HEK293 (cell line): ENCODE measurements at regions not wholly inside any gene's neighbourhood (a gene's known extent, or its start where the extent isn't known, plus 50 kb on each side); places are given as distances from the start of the nearest gene placed in this dataset.

ENCODE experiments used
- CTCF ChIA-PET: fragments of 350-600 bp; formaldehyde crosslinking; extraction: SDS; loops from one replicate; lab custom pipeline; 2021; ENCODE audit warnings: antibody characterized with exemption; lab: Yijun Ruan, JAX
- POLR2A ChIA-PET: fragments of 300-600 bp; formaldehyde crosslinking; extraction: SDS; loops from one replicate; lab custom pipeline; 2020; ENCODE audit warnings: antibody characterized with exemption, inconsistent platforms; lab: Yijun Ruan, JAX
- H3K27ac ChIP-seq: fragments of 200-500 bp; sonication (Bioruptor generic); 2 replicates; pipeline ENCODE4 v1.5.1; 2014; ENCODE audit warnings: low read depth, low read length, control low read depth, inconsistent platforms; ENCODE audit errors: extremely low read depth
- H3K36me3 ChIP-seq, 2 experiments: fragments of 200-500 bp in 1 of 2; sonication (Bioruptor generic) in 1 of 2; 1 replicate in 1 of 2; 2 replicates in 1 of 2; pipeline ENCODE4 v1.5.1; 2014 to 2017; ENCODE audit warnings: inconsistent platforms in 2 of 2, low read length in 2 of 2; ENCODE audit not compliant: control insufficient read depth in 2 of 2, insufficient read depth in 1 of 2
- H3K4me1 ChIP-seq: fragments of 200-500 bp; sonication (Bioruptor generic); 2 replicates; pipeline ENCODE4 v1.5.1; 2014; ENCODE audit warnings: mild to moderate bottlenecking, low read length, inconsistent platforms; ENCODE audit not compliant: control insufficient read depth, insufficient read depth
- H3K4me3 ChIP-seq: 2 replicates; pipeline ENCODE4 v1.5.1; 2011; ENCODE audit warnings: low read depth, mild to moderate bottlenecking, control low read depth, low read length, moderate library complexity
- H3K9me3 ChIP-seq: fragments of 200-500 bp; sonication (Bioruptor generic); 2 replicates; pipeline ENCODE4 v1.5.1; 2014; ENCODE audit warnings: low read depth, low read length, inconsistent platforms; ENCODE audit not compliant: control insufficient read depth, insufficient read depth
- BCL11B ChIP-seq: fragments of 450-650 bp; formaldehyde crosslinking; IDR thresholded peaks from 2 replicates; pipeline ENCODE4 v1.5.1; 2016; ENCODE audit warnings: low read depth, missing biosample characterization, missing genetic modification characterization
- GLIS2 ChIP-seq: fragments of 450-650 bp; formaldehyde crosslinking; IDR thresholded peaks from 2 replicates; pipeline ENCODE4 v1.5.1; 2016; ENCODE audit warnings: missing biosample characterization, missing genetic modification characterization
- HOXC10 ChIP-seq: sonication (generic); formaldehyde crosslinking; IDR thresholded peaks from 2 replicates; pipeline ENCODE4 v1.8.1; 2023; ENCODE audit warnings: mild to moderate bottlenecking, missing genetic modification reagents
- KLF1 ChIP-seq: fragments of 450-650 bp; formaldehyde crosslinking; IDR thresholded peaks from 2 replicates; pipeline ENCODE4 v1.5.1; 2016; ENCODE audit warnings: missing biosample characterization, missing genetic modification characterization
- KLF9 ChIP-seq: fragments of 450-650 bp; formaldehyde crosslinking; IDR thresholded peaks from 2 replicates; pipeline ENCODE4 v1.5.1; 2016; ENCODE audit warnings: missing biosample characterization, missing genetic modification characterization, low read depth
- SETDB1 ChIP-seq: IDR thresholded peaks from one replicate; pipeline ENCODE4 v1.6.1; 2017; ENCODE audit warnings: mild to moderate bottlenecking, low read length, moderate library complexity, mixed read lengths; ENCODE audit not compliant: insufficient read length
- SP3 ChIP-seq: fragments of 450-650 bp; formaldehyde crosslinking; IDR thresholded peaks from 2 replicates; pipeline ENCODE4 v1.5.1; 2016; ENCODE audit warnings: missing biosample characterization, missing genetic modification characterization
- SP7 ChIP-seq: fragments of 450-650 bp; formaldehyde crosslinking; IDR thresholded peaks from 2 replicates; pipeline ENCODE4 v1.5.1; 2016; ENCODE audit warnings: missing biosample characterization, missing genetic modification characterization
- ZBTB1 ChIP-seq: fragments of 450-650 bp; formaldehyde crosslinking; IDR thresholded peaks from 2 replicates; pipeline ENCODE4 v1.5.1; 2016; ENCODE audit warnings: missing biosample characterization, missing genetic modification characterization
- ZNF221 ChIP-seq: fragments of 450-650 bp; formaldehyde crosslinking; IDR thresholded peaks from 2 replicates; pipeline ENCODE4 v1.5.1; 2017; ENCODE audit warnings: missing biosample characterization, missing genetic modification characterization, borderline replicate concordance
- ZNF23 ChIP-seq: fragments of 450-650 bp; formaldehyde crosslinking; IDR thresholded peaks from 2 replicates; pipeline ENCODE4 v1.5.1; 2016; ENCODE audit warnings: missing biosample characterization, missing genetic modification characterization, borderline replicate concordance
- ZNF266 ChIP-seq: fragments of 450-650 bp; formaldehyde crosslinking; IDR thresholded peaks from 2 replicates; pipeline ENCODE4 v1.5.1; 2016; ENCODE audit warnings: missing biosample characterization, missing genetic modification characterization, low read depth
- ZNF341 ChIP-seq: fragments of 450-650 bp; formaldehyde crosslinking; IDR thresholded peaks from 2 replicates; pipeline ENCODE4; 2016; ENCODE audit warnings: low read depth, missing biosample characterization, missing genetic modification characterization
- ZNF398 ChIP-seq: fragments of 450-650 bp; formaldehyde crosslinking; IDR thresholded peaks from 2 replicates; pipeline ENCODE4 v1.5.1; 2017; ENCODE audit warnings: missing biosample characterization, missing genetic modification characterization
- ZNF544 ChIP-seq: fragments of 450-650 bp; formaldehyde crosslinking; IDR thresholded peaks from 2 replicates; pipeline ENCODE4 v1.5.0; 2017; ENCODE audit warnings: missing biosample characterization, missing genetic modification characterization
- ZNF558 ChIP-seq: fragments of 450-650 bp; formaldehyde crosslinking; IDR thresholded peaks from 2 replicates; pipeline ENCODE4 v1.5.1; 2016; ENCODE audit warnings: missing biosample characterization, missing genetic modification characterization
- ZNF600 ChIP-seq: fragments of 450-650 bp; formaldehyde crosslinking; IDR thresholded peaks from 2 replicates; pipeline ENCODE4 v1.5.1; 2016; ENCODE audit warnings: missing biosample characterization, missing genetic modification characterization
- ZNF701 ChIP-seq: fragments of 450-650 bp; formaldehyde crosslinking; IDR thresholded peaks from 2 replicates; pipeline ENCODE4 v1.5.1; 2016; ENCODE audit warnings: missing biosample characterization, missing genetic modification characterization
- ZNF785 ChIP-seq: fragments of 450-650 bp; formaldehyde crosslinking; IDR thresholded peaks from 2 replicates; pipeline ENCODE4 v1.5.1; 2016; ENCODE audit warnings: missing biosample characterization, missing genetic modification characterization
- ZNF830 ChIP-seq: fragments of 450-650 bp; IDR thresholded peaks from 2 replicates; pipeline ENCODE4 v1.5.0; 2018; ENCODE audit warnings: missing biosample characterization, missing genetic modification characterization, low read depth, mild to moderate bottlenecking, moderate library complexity
- TF ChIP-seq, protein P1 (sequence below): fragments of 450-650 bp; formaldehyde crosslinking; IDR thresholded peaks from 2 replicates; pipeline ENCODE4 v1.5.1; 2017; ENCODE audit warnings: missing biosample characterization, missing genetic modification characterization
- TF ChIP-seq, protein P2 (sequence below): fragments of 450-650 bp; formaldehyde crosslinking; IDR thresholded peaks from 2 replicates; pipeline ENCODE4 v1.5.1; 2016; ENCODE audit warnings: missing biosample characterization, missing genetic modification characterization

GRCh38 chr18:22816266-22817176 is 116.6 kb upstream of the RBBP8 start (continued):
- TF ChIP-seq, protein P1, sequence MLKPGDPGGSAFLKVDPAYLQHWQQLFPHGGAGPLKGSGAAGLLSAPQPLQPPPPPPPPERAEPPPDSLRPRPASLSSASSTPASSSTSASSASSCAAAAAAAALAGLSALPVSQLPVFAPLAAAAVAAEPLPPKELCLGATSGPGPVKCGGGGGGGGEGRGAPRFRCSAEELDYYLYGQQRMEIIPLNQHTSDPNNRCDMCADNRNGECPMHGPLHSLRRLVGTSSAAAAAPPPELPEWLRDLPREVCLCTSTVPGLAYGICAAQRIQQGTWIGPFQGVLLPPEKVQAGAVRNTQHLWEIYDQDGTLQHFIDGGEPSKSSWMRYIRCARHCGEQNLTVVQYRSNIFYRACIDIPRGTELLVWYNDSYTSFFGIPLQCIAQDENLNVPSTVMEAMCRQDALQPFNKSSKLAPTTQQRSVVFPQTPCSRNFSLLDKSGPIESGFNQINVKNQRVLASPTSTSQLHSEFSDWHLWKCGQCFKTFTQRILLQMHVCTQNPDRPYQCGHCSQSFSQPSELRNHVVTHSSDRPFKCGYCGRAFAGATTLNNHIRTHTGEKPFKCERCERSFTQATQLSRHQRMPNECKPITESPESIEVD = no peak
- TF ChIP-seq ZNF266 (tag by site-specific recombination) (no peak), BCL11B (no peak), ZNF23 (tag by site-specific recombination) (no peak), SP3 (tag by site-specific recombination) (0 out of 2 replicates have a peak, but pooled peaks have one; percentile 3), ZNF600 (tag by site-specific recombination) (0 out of 2 replicates have a peak, but pooled peaks have one; percentile 18), SP7 (tag by site-specific recombination) (no peak), ZNF544 (tag by site-specific recombination) (no peak), KLF9 (tag by site-specific recombination) (peak; percentile 52), KLF1 (tag by site-specific recombination) (peak; percentile 93), ZNF830 (tag by site-specific recombination) (no peak), ZBTB1 (tag by site-specific recombination) (no peak), HOXC10 (CRISPR knock-in tag) (no peak), ZNF398 (tag by site-specific recombination) (0 out of 2 replicates have a peak, but pooled peaks have one; percentile 13), GLIS2 (tag by site-specific recombination) (peak; percentile 51; the same call in 1 of the 2 replicates), ZNF221 (tag by site-specific recombination) (no peak), ZNF341 (tag by site-specific recombination) (0 out of 2 replicates have a peak, but pooled peaks have one; percentile 40)

- H3K4me3 ChIP-seq = no peak overlapping the region
- no peaks in the 10 kb centered on the region; the same call in 1 of the 2 replicates for H3K4me1 ChIP-seq
- TF ChIP-seq, protein P2, sequence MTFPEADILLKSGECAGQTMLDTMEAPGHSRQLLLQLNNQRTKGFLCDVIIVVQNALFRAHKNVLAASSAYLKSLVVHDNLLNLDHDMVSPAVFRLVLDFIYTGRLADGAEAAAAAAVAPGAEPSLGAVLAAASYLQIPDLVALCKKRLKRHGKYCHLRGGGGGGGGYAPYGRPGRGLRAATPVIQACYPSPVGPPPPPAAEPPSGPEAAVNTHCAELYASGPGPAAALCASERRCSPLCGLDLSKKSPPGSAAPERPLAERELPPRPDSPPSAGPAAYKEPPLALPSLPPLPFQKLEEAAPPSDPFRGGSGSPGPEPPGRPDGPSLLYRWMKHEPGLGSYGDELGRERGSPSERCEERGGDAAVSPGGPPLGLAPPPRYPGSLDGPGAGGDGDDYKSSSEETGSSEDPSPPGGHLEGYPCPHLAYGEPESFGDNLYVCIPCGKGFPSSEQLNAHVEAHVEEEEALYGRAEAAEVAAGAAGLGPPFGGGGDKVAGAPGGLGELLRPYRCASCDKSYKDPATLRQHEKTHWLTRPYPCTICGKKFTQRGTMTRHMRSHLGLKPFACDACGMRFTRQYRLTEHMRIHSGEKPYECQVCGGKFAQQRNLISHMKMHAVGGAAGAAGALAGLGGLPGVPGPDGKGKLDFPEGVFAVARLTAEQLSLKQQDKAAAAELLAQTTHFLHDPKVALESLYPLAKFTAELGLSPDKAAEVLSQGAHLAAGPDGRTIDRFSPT (tag by site-specific recombination) = no peak
- TF ChIP-seq ZNF785 (tag by site-specific recombination) (no peak), ZNF701 (tag by site-specific recombination) (no peak), SETDB1 (no peak), ZNF558 (tag by site-specific recombination) (0 out of 2 replicates have a peak, but pooled peaks have one; percentile 24)
- H3K9me3 ChIP-seq = no peaks in the 10 kb centered on the region
- POLR2A ChIA-PET = interaction anchor here (1.6 kb wide), 1 partner anchor 115 kb away, joined by 3 read pairs; the partner anchor contains the start of gene RBBP8
- CTCF ChIA-PET = interaction anchor here (1.3 to 1.7 kb wide), 3 partner anchors 19 to 214 kb away, joined by 3 to 7 read pairs (median 3); no protein-coding TSS in a partner anchor
- H3K27ac ChIP-seq = no peak overlapping the region
- H3K36me3 ChIP-seq = no peaks in the 10 kb centered on the region
Observed at GRCh38 chr18:22817844-22818243, 115.3 kb upstream of the RBBP8 start.
